Esophagus squamous epithelium (tissue), 4 donors: ENCODE measurements at regions not wholly inside any gene's neighbourhood (a gene's known extent, or its start where the extent isn't known, plus 50 kb on each side); places are given as distances from the start of the nearest gene placed in this dataset.

Experiments used
- CTCF ChIP-seq, 6 experiments: fragments of 450-650 bp in 4 of 6; fragments of 200-600 bp in 2 of 6; sonication (generic) in 2 of 6; IDR thresholded peaks; one replicate each; pipeline ENCODE4 v1.5.1; 2016 to 2019; ENCODE audit warnings: antibody characterized with exemption in 6 of 6, mild to moderate bottlenecking in 4 of 6, moderate library complexity in 4 of 6
- POLR2A ChIP-seq, 4 donors: fragments of 450-650 bp; IDR thresholded peaks; one replicate each; pipeline ENCODE4 v1.6.1; 2017; ENCODE audit warnings: antibody characterized with exemption in 4 of 4, mild to moderate bottlenecking in 4 of 4, moderate library complexity in 3 of 4

DNA sequence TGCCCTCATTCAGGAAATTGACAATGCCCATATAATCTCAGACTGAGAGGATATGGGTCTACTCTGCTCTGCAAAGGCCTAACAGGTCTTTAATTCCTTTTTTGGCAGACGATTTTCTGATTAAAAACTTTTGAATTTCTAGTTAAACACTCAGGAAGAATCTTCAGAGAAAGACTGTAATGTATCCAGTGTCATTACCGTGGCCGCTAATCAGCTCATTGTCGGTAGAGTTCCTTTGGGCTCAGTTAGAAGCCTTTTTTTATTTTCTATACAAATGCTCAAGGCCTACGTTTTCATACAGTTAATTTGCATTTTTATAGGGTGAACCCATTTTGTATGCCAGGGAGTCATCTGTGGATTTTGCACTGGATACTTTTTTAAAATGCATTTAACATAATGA, 549.9 kb downstream of the RPS29 start:
- TF ChIP-seq CTCF (IDR thresholded peaks at IDR 0.05) (no peak), POLR2A (IDR thresholded peaks at IDR 0.05) (no peak)
